ENCODE measurements at regions not wholly inside any gene's neighbourhood (a gene's known extent, or its start where the extent isn't known, plus 50 kb on each side); places are given as distances from the start of the nearest gene placed in this dataset.

DNA sequence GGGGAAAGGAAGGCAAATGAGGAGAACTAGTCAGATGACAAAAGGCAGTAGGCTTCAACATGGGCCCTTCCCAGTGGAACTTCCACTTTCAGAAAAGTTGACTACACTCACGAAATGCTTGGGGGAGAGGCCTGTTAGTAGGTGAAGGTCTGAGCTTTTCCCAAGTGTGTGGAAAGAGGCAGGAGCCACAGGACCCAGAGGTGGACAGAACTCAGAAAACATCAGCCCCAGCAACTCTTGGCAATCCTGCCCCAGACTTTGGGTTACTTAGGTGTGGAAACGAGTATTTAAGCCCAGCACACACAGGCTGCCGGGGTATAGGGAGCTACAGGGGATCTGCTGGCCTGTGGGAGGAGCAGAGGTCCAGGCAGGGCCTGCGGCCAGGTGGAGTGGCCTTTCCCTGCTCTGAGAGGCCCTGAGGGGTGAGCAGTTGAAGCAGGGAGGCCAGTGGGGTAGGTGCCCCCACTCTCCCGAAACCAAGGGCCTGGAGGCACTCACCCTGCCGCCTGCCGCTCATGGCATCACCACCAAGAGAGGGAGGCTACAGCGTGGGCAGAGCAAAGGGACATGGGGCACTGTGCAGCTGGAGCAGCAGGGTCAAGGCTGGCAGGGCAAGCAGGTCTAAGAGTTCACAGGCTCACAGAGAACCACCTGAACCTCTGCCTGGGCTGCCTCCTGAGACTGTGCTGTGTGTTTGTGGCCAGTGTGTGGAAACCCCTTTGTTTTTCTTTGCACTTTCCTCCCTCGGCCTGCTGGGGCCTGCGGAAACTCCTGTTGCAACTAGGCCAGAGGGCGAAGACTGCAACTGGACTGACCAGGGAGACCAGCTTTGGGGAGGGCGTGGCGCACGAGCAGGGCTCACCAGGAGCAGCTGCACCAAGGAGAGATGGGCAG lies 130.7 kb upstream of the SERTAD2 start (continued):
- TF ChIP-seq TCF12 (IDR thresholded peaks at IDR 0.05) (no peak), TCF12 (CRISPR knock-in tag; IDR thresholded peaks at IDR 0.05) (peak; percentile 84; the same call in 1 of the 2 replicates), MAZ (IDR thresholded peaks at IDR 0.05; ENCODE audit: borderline replicate concordance, low read depth, low read length) (no peak), MAZ (CRISPR knock-in tag; IDR thresholded peaks at IDR 0.05; ENCODE audit: low read depth) (peak; percentile 69; the same call in 1 of the 2 replicates), ZNF264 (CRISPR knock-in tag; IDR thresholded peaks at IDR 0.05) (peak; percentile 17; the same call in 1 of the 2 replicates), NKX3-1 (CRISPR knock-in tag; IDR thresholded peaks at IDR 0.05) (no peak), KDM4B (CRISPR knock-in tag; IDR thresholded peaks at IDR 0.05) (no peak), ZNF572 (CRISPR knock-in tag; IDR thresholded peaks at IDR 0.05) (no peak), HNRNPH1 (optimal IDR thresholded peaks at IDR 0.05; ENCODE audit: low read depth, low read length) (no peak), EP300 (IDR thresholded peaks at IDR 0.05; ENCODE audit: low read depth in 2 of 2, low read length in 2 of 2) (peak in 1 of 2 experiments; percentile 76; a peak in 1 of 4 replicates), EP300 (CRISPR knock-in tag; IDR thresholded peaks at IDR 0.05; ENCODE audit: borderline replicate concordance) (no peak), CENPT (CRISPR knock-in tag; IDR thresholded peaks at IDR 0.05; ENCODE audit: low read depth) (0 out of 2 replicates have a peak, but pooled peaks have one; percentile 34), HDAC1 (CRISPR knock-in tag; IDR thresholded peaks at IDR 0.05) (peak; percentile 79), ASH2L (IDR thresholded peaks at IDR 0.05; ENCODE audit: insufficient read length, low read depth, low read length) (no peak), SMC3 (IDR thresholded peaks at IDR 0.05; ENCODE audit: low read length) (no peak), KMT2A (CRISPR knock-in tag; IDR thresholded peaks at IDR 0.05) (no peak), ZNF569 (CRISPR knock-in tag; IDR thresholded peaks at IDR 0.05; ENCODE audit: borderline replicate concordance) (peak; percentile 88; the same call in 1 of the 2 replicates), FOXK2 (IDR thresholded peaks at IDR 0.05) (no peak), POLR2A (IDR thresholded peaks at IDR 0.05; ENCODE audit: insufficient read depth in 1 of 2, low read depth in 2 of 2, low read length in 2 of 2) (0 out of 4 replicates have a peak, but pooled peaks of 1 of the 2 experiments have one; percentile 46), SNAPC2 (CRISPR knock-in tag; IDR thresholded peaks at IDR 0.05) (no peak; the same call in 1 of the 2 replicates), ZNF501 (CRISPR knock-in tag; IDR thresholded peaks at IDR 0.05) (peak; percentile 75; the same call in 1 of the 2 replicates), JUN (CRISPR knock-in tag; IDR thresholded peaks at IDR 0.05) (no peak)
- TF ChIP-seq, protein P1, sequence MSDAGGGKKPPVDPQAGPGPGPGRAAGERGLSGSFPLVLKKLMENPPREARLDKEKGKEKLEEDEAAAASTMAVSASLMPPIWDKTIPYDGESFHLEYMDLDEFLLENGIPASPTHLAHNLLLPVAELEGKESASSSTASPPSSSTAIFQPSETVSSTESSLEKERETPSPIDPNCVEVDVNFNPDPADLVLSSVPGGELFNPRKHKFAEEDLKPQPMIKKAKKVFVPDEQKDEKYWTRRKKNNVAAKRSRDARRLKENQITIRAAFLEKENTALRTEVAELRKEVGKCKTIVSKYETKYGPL (CRISPR knock-in tag; IDR thresholded peaks at IDR 0.05), result no peak
- TF ChIP-seq, protein P2, sequence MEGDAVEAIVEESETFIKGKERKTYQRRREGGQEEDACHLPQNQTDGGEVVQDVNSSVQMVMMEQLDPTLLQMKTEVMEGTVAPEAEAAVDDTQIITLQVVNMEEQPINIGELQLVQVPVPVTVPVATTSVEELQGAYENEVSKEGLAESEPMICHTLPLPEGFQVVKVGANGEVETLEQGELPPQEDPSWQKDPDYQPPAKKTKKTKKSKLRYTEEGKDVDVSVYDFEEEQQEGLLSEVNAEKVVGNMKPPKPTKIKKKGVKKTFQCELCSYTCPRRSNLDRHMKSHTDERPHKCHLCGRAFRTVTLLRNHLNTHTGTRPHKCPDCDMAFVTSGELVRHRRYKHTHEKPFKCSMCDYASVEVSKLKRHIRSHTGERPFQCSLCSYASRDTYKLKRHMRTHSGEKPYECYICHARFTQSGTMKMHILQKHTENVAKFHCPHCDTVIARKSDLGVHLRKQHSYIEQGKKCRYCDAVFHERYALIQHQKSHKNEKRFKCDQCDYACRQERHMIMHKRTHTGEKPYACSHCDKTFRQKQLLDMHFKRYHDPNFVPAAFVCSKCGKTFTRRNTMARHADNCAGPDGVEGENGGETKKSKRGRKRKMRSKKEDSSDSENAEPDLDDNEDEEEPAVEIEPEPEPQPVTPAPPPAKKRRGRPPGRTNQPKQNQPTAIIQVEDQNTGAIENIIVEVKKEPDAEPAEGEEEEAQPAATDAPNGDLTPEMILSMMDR (CRISPR knock-in tag; IDR thresholded peaks at IDR 0.05), result peak; percentile 32; the same call in 1 of the 2 replicates
- TF ChIP-seq, protein P3, sequence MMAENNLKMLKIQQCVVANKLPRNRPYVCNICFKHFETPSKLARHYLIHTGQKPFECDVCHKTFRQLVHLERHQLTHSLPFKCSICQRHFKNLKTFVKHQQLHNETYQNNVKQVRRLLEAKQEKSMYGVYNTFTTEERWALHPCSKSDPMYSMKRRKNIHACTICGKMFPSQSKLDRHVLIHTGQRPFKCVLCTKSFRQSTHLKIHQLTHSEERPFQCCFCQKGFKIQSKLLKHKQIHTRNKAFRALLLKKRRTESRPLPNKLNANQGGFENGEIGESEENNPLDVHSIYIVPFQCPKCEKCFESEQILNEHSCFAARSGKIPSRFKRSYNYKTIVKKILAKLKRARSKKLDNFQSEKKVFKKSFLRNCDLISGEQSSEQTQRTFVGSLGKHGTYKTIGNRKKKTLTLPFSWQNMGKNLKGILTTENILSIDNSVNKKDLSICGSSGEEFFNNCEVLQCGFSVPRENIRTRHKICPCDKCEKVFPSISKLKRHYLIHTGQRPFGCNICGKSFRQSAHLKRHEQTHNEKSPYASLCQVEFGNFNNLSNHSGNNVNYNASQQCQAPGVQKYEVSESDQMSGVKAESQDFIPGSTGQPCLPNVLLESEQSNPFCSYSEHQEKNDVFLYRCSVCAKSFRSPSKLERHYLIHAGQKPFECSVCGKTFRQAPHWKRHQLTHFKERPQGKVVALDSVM (CRISPR knock-in tag; IDR thresholded peaks at IDR 0.05), result peak; percentile 93
- TF ChIP-seq, protein P4, sequence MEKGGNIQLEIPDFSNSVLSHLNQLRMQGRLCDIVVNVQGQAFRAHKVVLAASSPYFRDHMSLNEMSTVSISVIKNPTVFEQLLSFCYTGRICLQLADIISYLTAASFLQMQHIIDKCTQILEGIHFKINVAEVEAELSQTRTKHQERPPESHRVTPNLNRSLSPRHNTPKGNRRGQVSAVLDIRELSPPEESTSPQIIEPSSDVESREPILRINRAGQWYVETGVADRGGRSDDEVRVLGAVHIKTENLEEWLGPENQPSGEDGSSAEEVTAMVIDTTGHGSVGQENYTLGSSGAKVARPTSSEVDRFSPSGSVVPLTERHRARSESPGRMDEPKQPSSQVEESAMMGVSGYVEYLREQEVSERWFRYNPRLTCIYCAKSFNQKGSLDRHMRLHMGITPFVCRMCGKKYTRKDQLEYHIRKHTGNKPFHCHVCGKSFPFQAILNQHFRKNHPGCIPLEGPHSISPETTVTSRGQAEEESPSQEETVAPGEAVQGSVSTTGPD (CRISPR knock-in tag; IDR thresholded peaks at IDR 0.05), result no peak

Data from HepG2 (cell line).